Suprapubic skin (tissue), 4 donors: ENCODE measurements at regions not wholly inside any gene's neighbourhood (a gene's known extent, or its start where the extent isn't known, plus 50 kb on each side); places are given as distances from the start of the nearest gene placed in this dataset.
"Not testable (repeated sequence)": the region's sequence is repeated elsewhere in the genome, so short reads cannot be mapped to it uniquely, and the experiment has no call there.

Experiments used
- DNase-seq, 2 donors: peaks; one replicate each; pipeline ENCODE4 v3.0.0-alpha.2; 2019; ENCODE audit warnings: low spot score in 2 of 2
- H3K27ac ChIP-seq: fragments of 200-600 bp; sonication (generic); one replicate; pipeline ENCODE4 v1.5.1; 2019
- H3K27me3 ChIP-seq: fragments of 200-600 bp; sonication (generic); one replicate; pipeline ENCODE4 v1.5.1; 2019
- H3K36me3 ChIP-seq: fragments of 200-600 bp; sonication (generic); one replicate; pipeline ENCODE4 v1.5.1; 2019
- H3K4me1 ChIP-seq: fragments of 200-600 bp; sonication (generic); one replicate; pipeline ENCODE4 v1.5.1; 2019
- H3K4me3 ChIP-seq: fragments of 200-600 bp; sonication (generic); one replicate; pipeline ENCODE4 v1.5.1; 2019; ENCODE audit warnings: mild to moderate bottlenecking
- H3K9me3 ChIP-seq: fragments of 200-600 bp; sonication (generic); one replicate; pipeline ENCODE4 v1.5.1; 2019
- CTCF ChIP-seq, 2 donors: fragments of 200-600 bp in 1 of 2; fragments of 450-650 bp in 1 of 2; sonication (generic) in 1 of 2; IDR thresholded peaks; one replicate each; pipeline ENCODE4 v1.5.1; 2016 to 2019; ENCODE audit warnings: antibody characterized with exemption in 2 of 2, mild to moderate bottlenecking in 1 of 2, moderate library complexity in 1 of 2
- EP300 ChIP-seq: sonication (generic); formaldehyde crosslinking; IDR thresholded peaks from one replicate; pipeline ENCODE4 v1.6.1; 2017; ENCODE audit warnings: antibody characterized with exemption
- POLR2A ChIP-seq, 2 donors: fragments of 450-650 bp; IDR thresholded peaks; one replicate each; pipeline ENCODE4 v1.6.1; 2017; ENCODE audit warnings: antibody characterized with exemption in 2 of 2, mild to moderate bottlenecking in 2 of 2, moderate library complexity in 2 of 2
- POLR2AphosphoS5 ChIP-seq, 3 donors: sonication (generic); formaldehyde crosslinking; IDR thresholded peaks; one replicate each; pipeline ENCODE4 v1.6.1; 2017; ENCODE audit warnings: antibody characterized with exemption in 3 of 3
- WGBS: methylation state at CpG from one replicate; pipeline ENCODE4 v1.1.5; 2018; 5-methylcytosine and 5-hydroxymethylcytosine counted together

DNA sequence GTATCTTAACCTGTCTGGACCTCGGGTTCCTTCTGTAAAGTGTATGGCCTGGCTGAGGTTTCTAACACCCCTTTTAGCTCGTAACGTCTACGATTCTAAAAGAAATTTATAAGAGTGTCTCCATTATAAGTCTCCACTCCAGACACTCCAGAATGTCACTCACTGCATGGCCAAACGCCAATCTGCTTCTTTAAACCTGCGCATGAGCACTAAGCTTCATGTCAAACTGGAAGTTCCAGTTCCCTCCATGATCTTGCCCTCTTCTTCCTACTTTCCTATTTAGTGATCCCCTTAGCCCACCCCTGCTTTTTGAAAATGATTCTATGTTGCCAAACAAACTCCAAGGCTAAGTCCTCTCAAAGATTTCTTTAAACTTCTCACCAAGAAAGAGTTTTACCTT lies 241.4 kb upstream of the NPVF start:
- 78% methylated on average over 6 of the region's 6 CpGs for WGBS
- Histone ChIP-seq H3K4me3 (no peak overlapping the region), H3K27me3 (no peaks in the 10 kb centered on the region), H3K27ac (no peak overlapping the region), H3K36me3 (no peaks in the 10 kb centered on the region), H3K4me1 (no peaks in the 10 kb centered on the region), H3K9me3 (no peaks in the 10 kb centered on the region)
- no peak for DNase-seq
- TF ChIP-seq EP300 (no peak), POLR2A (IDR thresholded peaks at IDR 0.05) (no peak), CTCF (IDR thresholded peaks at IDR 0.05) (no peak), POLR2AphosphoS5 (IDR thresholded peaks at IDR 0.05) (no peak)

DNA sequence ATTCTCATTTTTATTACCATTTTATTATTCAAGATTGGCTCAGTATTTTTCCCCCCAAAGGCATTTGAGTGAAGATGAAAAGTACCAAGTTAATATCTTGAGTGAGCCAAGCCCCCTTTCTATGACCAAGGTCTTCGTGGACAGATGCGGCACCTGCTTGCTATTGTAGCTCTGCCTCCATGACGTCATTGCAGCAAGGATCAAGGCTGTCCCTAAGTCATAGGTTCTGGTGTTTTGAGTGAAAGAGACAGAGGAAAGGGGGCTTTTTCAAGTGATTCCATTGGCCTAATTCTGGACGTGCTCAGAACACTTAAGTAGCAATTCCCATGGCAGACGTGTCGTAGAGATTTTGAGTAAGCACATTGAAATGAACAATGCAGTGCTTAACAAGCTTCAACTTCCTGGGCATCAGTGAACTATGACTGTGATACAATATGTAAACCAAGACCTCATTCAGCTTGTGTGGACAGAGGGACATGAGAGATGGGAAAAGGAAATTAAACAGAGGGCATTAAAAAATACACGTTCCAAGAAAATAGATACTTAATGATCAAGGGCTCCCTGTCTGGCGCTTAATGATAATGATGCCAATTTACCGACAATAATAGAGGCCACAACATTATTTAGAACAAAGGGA lies 248.7 kb upstream of the NPVF start:
- H3K27me3 ChIP-seq = no peaks in the 10 kb centered on the region
- H3K4me3 ChIP-seq = no peak overlapping the region
- H3K9me3 ChIP-seq = no peaks in the 10 kb centered on the region
- 76% methylated on average over 9 of the region's 9 CpGs for whole genome bisulfite sequencing
- H3K4me1 ChIP-seq = no peaks in the 10 kb centered on the region
- H3K36me3 ChIP-seq = no peaks in the 10 kb centered on the region
- H3K27ac ChIP-seq = no peak overlapping the region
- no peak for DNase-seq
- no peak for TF ChIP-seq EP300
- no peak for TF ChIP-seq POLR2AphosphoS5 (IDR thresholded peaks at IDR 0.05)
- TF ChIP-seq CTCF (IDR thresholded peaks at IDR 0.05) = no peak
- no peak for TF ChIP-seq POLR2A (IDR thresholded peaks at IDR 0.05)

- not testable (repeated sequence) for H3K9me3 ChIP-seq, H3K36me3 ChIP-seq, DNase-seq, H3K4me1 ChIP-seq, H3K4me3 ChIP-seq, H3K27me3 ChIP-seq, H3K27ac ChIP-seq
These were observed 249.9 kb upstream of the NPVF start for GRCh38 chr7:25478221-25478620.

DNA sequence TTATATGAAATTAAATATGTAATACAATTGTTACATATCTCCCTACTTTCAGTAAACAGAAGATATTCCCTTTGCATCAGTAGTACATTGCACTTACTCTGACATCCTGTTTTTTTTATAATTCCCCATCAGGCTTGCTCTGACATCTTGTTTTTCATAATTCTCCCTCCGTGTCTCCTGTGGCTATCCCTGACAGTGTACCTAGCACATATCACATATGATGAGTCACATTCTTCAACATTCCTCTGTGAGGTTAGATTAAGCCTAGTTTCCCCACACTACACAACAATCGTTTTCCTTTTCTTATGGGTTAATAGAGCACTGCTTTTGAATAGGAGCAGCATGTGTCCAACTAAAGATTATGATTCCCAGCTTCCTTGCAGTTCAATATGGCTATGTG lies 250.6 kb upstream of the NPVF start:
- Histone ChIP-seq H3K9me3 (no peaks in the 10 kb centered on the region), H3K4me1 (no peaks in the 10 kb centered on the region), H3K4me3 (no peak overlapping the region), H3K36me3 (no peaks in the 10 kb centered on the region), H3K27ac (no peak overlapping the region), H3K27me3 (no peaks in the 10 kb centered on the region)
- WGBS = 41% methylated on average over 2 of the region's 2 CpGs
- no peak for TF ChIP-seq EP300
- no peak for TF ChIP-seq CTCF (IDR thresholded peaks at IDR 0.05)
- TF ChIP-seq POLR2AphosphoS5 (IDR thresholded peaks at IDR 0.05) = no peak
- no peak for TF ChIP-seq POLR2A (IDR thresholded peaks at IDR 0.05)
- no peak for DNase-seq

DNA sequence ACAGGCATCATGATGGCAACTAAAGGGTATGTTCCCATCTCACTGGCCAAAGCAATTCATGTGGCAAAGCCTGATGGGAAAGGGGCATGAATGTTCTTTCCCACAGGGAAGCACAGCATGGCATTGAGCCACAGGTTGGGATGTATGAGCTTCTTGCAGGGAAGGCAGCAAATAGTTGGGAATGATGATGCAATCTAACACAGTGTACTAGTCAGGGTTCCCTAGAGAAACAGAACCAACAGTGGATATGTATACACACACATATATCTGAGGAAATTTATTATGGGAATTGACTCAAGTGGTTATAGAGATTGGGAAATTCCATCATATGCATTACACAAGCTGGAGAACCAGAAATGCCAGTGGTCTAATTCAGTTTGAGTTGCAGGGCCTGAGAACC lies 253.6 kb upstream of the NPVF start:
- Histone ChIP-seq H3K27me3 (no peaks in the 10 kb centered on the region), H3K4me1 (no peaks in the 10 kb centered on the region), H3K36me3 (no peaks in the 10 kb centered on the region), H3K9me3 (no peaks in the 10 kb centered on the region), H3K4me3 (no peak overlapping the region), H3K27ac (no peak overlapping the region)
- no peak for TF ChIP-seq CTCF (IDR thresholded peaks at IDR 0.05)
- TF ChIP-seq EP300 = no peak
- no peak for TF ChIP-seq POLR2AphosphoS5 (IDR thresholded peaks at IDR 0.05)
- TF ChIP-seq POLR2A (IDR thresholded peaks at IDR 0.05) = no peak
- DNase-seq = no peak

- Histone ChIP-seq H3K9me3 (no peaks in the 10 kb centered on the region), H3K36me3 (no peaks in the 10 kb centered on the region), H3K27ac (no peak overlapping the region), H3K27me3 (no peaks in the 10 kb centered on the region), H3K4me1 (no peaks in the 10 kb centered on the region), H3K4me3 (no peak overlapping the region)
- TF ChIP-seq POLR2A (IDR thresholded peaks at IDR 0.05) (no peak), CTCF (IDR thresholded peaks at IDR 0.05) (no peak), EP300 (no peak), POLR2AphosphoS5 (IDR thresholded peaks at IDR 0.05) (no peak)
- no peak for DNase-seq
These were observed 254.3 kb upstream of the NPVF start for GRCh38 chr7:25482631-25483030.
